CD4-positive, alpha-beta T cell treated with Interleukin-4 for 4 hours (primary cell): ENCODE measurements at regions not wholly inside any gene's neighbourhood (a gene's known extent, or its start where the extent isn't known, plus 50 kb on each side); places are given as distances from the start of the nearest gene placed in this dataset.

Experiments
- DNase-seq: peaks from one replicate; pipeline ENCODE4 v3.0.0-alpha.2; 2020

DNA sequence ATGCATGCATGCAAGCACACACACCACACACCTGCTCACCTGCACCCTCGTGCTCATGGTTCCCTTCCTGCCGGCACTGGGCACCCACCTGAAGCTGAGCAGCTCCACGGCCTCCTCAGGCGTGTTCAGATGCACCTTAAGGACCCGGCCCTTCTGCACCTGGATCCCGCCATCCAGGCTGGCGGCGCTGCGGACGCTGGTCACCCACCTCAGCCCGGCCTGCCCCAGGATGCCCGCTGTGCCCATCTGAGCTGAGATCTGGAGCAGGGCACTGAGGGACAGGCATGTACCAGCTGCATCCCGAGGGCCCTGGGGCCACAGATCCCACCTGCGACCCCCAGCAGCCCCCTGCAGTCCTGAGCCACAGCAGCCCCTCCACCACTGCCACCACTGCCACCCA, 110.0 kb downstream of the LITAF start:
- DNase-seq: no peak

DNA sequence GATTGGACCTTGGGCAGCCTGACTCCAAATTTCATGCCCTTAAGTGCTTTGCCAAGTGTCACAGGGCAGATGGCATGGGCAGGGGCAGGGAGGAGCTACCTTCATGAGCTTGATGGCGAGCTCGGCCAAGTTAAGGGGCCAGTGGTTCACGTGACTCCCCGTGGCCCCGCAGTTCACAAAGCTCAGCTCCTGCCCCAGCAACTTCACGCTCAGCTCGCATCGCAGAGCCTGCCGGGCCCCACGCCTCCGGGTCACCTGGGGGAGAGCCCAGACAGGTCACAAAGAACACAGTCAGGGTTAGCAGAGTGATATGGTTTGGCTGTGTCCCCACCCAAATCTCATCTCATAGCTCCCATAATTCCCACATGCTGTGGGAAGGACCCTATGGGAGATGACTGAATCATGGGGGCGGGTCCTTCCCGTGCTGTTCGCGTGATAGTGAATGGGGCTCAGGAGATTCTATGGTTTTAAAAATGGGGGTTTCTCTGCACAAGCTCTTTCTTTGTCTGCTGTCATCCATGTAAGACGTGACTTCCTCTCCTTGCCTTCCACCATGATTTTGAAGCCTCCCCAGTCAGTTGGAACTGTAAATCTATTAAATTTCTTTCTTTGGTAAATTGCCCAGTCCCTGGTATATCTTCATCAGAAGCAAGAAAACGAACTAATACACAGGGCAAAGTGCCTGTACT, 108.1 kb downstream of the LITAF start:
- DNase-seq: no peak

DNA sequence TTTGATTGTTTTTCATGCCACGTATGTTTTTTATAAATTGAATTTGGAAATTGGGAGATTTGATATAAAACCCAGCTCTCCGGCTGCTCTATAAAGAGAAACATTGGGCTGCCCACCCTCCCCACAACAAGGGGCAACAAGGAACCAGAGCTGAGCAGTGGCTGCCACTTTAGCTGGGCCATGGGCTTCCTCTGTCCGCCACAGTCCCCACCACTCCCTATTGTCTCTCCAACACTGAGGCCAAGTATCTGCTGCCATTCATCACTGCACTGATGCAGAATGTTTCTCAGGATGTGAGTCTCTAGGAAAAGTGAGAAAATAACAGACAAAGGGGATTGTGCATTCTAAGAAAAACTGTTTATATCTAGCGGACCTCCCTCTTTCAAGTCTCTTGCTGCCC, 106.8 kb downstream of the LITAF start:
- no peak for DNase-seq

DNA sequence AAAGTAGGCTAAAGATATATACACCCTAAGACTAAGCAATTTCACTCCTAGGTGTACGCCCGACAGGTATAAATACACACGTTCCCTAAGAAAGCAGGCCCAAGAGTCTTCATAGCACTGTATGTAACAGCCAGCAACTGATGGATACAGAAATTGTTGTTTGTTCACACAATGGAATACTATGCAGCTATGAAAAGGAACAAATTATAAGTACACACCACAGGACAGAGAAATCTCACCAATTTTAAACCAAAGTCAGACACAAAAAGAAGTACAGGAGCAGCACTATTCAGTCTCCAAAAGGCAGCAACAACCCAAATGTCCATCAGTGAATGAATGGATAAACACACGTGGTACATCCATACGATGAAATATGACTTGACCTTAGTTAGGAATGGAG, 106.1 kb downstream of the LITAF start:
- no peak for DNase-seq

DNA sequence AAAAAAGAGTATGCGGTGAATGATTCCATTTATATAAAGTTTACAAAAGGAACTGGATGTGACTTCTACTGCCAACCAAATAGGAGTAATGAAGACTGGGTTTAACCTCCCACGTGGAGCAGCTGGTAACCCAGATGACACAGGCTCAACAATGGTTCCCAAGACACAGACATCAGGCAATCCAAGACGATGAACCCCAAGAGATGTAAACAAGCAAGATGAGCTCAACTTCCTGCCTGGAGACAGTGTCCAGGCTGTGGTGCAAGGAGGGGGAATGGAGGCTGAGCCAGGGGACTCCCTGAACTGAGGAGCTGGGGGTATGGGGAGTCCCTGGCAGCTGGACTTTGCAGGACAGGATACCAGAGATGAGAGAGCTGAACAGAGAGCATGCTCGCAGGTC, 104.7 kb downstream of the LITAF start:
- DNase-seq: no peak

DNA sequence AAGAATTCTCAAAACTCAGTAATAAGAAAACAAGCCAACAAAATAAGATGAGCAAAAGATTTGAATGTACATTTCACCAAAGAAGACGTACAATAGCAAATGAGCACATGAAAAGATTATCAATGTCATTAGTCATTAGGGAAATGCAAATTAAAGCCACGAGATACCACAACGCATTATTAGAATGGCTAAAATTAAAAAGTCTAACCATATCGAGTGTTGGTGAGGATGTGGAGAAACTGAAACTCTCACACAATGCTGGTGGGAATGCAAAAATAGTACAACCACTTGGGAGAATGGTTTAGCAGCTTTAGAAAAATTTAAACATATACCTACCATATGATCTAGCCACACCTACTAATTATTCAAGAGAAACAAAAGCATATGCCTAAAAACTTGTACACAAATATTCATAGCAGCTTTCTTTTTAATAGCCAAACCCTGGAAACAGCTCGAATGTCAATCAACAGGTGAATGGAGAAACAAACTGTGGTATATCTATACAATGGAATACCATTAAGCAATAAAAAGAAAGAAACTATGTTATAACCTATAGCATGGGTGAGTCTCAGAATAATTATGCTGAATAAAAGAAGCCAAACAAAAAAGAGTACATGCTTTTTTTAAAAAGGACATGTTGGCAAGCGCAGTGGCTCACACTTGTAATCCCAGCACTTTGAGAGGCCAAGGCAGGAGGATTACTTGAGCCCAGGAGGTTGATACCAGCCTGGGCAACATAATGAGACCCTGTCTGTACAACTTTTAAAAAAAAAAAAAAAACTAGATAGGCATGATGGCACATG, 103.6 kb downstream of the LITAF start:
- no peak for DNase-seq

DNA sequence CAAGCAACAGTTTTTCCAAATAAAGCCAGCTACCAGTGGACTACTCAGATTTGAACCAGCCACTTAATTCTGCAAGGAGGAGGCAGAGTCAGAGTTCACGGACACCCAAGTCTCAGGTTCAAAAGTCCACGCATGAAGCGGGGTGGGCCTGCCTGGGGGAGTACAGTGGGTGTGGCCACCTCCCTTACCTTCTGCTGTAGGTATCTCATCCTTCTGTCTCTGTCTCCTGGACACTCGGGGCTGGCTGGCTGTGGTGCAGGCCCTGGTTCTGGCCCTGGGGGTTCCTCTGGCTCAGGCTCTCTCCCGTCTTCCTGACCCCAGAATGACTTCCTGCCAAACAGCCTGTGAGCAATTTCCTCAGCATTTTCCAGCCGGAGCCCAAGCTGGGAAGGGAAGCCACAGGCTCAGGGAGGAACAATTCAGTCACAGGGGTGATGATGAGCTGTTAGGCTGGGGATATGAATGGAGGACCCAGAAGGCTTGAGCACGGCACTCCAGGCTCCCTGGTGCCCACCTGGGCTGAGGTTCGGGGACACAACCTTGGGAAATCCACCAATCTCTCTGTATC, 101.9 kb downstream of the LITAF start:
- no peak for DNase-seq

DNA sequence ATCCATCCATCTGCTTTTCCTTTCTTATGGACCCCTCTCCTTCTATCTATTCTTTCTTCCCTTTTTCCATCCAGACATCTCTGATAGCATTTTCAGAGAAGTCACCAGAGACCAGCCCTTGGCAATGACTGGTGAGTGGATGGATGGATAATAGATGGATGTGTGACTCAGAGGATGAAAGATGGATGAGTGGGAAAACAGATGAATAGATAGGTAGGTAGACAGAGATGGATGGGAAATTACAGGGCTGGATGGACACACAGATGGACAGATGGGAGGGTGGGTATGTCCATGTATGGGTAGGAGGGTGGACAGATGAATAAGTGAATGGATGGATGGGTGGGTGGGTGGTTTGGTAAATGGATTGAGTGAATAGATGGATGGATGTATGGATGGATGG, 101.0 kb downstream of the LITAF start:
- no peak for DNase-seq

DNA sequence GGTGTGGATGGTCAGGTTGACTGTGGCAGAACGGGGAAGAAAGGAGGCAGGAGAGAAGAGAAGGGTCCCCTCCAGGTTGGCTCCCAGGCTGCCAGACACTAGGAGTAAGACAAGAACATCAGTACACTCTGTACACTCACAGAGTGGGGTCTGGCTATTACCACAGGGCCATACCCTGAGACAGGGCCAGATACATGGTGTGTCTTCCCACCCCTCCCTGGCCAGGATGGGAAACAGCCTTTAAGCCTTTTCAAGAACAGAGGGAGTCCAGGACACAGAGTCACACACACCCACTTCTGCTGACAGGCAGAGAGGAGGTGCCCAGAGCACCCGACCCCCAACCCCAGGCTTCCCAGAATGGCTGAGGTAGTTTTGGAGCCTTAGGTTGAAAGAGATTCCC, 99.4 kb downstream of the LITAF start:
- no peak for DNase-seq

DNA sequence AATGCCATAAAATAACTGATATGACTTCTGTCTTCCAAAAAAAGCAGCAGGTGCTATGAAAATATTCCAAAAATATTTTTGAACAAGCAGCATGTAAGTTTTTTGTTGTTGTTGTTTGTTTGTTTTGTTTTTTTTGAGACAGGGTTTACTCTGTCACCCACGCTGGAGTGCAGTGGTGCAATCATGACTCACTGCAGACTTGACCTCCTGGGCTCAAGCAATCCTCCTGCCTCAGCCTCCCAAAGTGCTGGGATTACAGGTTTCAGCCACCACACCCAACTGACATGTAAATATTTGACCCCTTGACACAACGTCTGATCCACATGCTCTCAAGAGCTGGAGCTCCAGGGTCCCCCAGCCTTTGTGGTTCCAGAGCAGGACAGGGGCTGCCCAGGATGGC, 98.4 kb downstream of the LITAF start:
- DNase-seq: no peak

DNA sequence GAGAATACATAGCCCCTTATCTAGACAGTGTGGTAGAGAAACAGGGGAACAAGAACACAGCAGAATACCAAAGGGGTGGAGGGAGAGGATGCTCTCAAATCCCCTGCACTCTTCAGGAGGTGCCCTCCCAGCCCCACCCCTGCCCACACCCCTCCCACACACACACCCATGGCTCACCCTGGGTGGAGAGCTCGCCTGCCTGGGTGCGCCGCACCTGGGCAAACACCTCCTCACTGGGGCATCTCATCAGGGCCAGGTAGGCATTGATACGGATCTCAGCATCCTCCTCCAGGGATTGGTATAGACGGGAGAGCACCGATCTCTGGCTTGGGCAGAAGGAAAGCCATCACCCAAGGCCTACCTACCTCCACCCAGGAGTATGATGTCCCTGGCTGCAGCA, 95.2 kb downstream of the LITAF start:
- no peak for DNase-seq

DNA sequence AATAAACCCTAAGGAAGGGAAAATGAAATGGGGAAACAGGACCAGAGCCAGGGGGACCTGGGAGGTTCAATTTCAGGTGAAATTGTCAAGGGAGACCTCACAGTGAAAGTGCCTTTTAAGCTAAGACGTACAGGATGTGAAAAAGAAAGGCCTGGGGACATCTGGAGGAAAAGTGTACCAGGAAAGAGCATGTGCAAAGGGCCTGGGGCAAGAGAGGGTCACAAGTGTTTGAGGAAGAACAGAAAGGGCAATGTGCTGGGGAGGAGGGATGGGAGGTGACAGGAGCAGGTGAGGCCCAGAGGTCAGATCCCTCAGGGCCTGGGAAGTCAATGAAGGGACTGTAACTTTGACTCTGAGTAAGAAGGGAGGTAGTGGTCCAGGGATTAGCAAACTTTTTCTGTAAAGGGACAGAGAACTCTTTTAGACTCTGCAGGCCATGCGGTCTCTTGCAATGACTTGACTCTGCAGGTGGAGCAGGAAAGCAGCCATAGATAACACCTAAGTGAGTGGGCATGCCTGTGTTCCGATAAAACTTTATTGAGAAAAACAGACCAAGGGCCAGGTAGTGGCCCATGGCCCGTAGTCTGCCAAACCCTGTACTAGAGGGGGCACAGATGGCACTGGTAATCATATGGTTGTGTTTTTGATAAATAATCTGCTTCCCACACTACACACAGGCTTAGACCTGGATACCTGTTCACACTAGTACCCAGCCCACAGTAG, 93.8 kb downstream of the LITAF start:
- DNase-seq: no peak

DNA sequence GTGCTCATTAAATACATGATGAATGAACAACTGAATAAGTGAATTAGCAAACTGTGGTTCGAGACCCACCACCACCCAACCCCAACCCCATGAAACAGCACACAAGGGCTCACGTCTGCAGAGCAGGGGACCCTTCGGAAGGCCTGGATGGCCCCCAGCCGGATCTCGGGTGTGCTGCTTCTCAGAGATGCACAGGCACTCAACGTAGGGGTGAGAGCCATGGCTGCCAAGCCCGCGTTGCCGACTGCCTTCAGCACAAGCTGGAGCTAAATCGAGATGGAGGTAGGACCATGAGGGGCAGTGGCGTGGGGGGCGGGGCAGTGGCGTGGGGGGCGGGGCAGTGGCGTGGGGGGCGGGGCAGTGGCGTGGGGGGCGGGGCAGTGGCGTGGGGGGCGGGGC, 93.2 kb downstream of the LITAF start:
- DNase-seq: no peak

DNA sequence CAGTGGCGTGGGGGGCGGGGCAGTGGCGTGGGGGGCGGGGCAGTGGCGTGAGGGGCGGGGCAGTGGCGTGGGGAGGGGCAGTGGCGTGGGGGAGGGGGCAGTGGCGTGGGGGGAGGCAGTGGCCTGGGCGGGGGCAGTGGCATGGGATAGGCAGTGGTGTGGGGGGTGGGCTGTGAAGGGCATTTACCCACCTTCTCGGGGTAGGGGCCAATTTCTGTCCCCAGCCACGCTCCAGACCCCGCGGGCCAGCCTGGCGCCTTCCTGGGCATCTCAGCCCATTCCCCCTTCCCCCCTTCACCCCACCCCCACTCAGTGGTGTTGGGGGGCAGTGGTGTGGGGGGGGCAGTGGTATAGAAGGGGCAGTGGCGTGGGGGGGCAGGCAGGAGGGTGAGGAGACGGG, 92.7 kb downstream of the LITAF start:
- DNase-seq: no peak

DNA sequence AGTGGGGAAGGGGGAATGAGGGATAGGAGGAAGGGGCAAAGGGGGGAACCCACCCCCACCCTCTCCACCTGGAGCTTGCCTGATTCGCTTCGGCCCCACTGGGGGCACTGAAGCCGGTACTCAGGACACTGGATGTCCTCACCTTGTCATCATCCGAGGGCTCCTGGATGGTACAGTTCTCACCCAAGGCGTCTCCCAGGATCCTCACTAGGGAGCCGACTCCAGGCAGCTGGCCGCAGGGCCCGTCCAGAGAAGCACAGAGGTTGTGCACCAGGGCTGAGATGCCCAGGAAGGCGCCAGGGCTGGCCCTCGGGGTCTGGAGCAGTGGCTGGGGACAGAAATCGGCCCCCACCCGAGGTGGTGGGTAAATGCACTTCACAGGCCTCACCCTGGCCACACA, 92.3 kb downstream of the LITAF start:
- DNase-seq: no peak

DNA sequence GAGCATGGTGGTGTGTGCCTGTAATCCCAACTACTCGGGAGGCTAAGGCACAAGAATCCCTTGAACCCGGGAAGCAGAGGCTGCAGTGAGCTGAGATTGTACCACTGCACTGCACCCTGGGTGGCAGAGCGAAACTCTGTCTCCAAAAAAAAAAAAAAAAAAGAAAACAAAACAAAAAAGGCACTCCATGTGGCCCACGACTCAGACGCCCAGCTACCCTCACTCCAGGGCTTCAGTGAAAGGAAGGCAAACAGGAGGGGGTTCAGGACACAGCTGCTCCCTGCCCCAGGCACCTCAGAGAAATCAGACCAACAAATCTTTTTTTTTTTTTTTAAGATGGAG, 91.7 kb downstream of the LITAF start:
- DNase-seq: no peak
